Esophagus squamous epithelium (tissue), 5 donors: ENCODE measurements at regions not wholly inside any gene's neighbourhood (a gene's known extent, or its start where the extent isn't known, plus 50 kb on each side); places are given as distances from the start of the nearest gene placed in this dataset.
A peak's percentile ranks its signal among the peaks of the same experiment; 100 is the strongest.

ENCODE experiments used
- DNase-seq: peaks from one replicate; lab custom pipeline; 2025; lab: John Stamatoyannopoulos, UW
- H3K27ac ChIP-seq, 4 donors: fragments of 200-600 bp; sonication (generic); one replicate each; pipeline ENCODE4 v1.5.1; 2016 to 2019; ENCODE audit warnings: mild to moderate bottlenecking in 1 of 4
- H3K27me3 ChIP-seq, 4 donors: fragments of 200-600 bp; sonication (generic); 1 replicate in 3 of 4; 2 replicates in 1 of 4; pipeline versions ENCODE4 v1.5.1 to v1.6.0; 2017 to 2021; ENCODE audit warnings: antibody characterized with exemption in 1 of 4
- H3K36me3 ChIP-seq, 3 donors: fragments of 200-600 bp; sonication (generic); one replicate each; pipeline ENCODE4 v1.5.1; 2016 to 2019
- H3K4me1 ChIP-seq, 3 donors: fragments of 200-600 bp; sonication (generic); one replicate each; pipeline ENCODE4 v1.5.1; 2017 to 2019
- H3K4me3 ChIP-seq, 4 donors: fragments of 200-600 bp; sonication (generic); 1 replicate in 3 of 4; 2 replicates in 1 of 4; pipeline ENCODE4 v1.5.1; 2016 to 2019; ENCODE audit warnings: mild to moderate bottlenecking in 2 of 4, moderate library complexity in 1 of 4
- H3K9me3 ChIP-seq, 3 donors: fragments of 200-600 bp; sonication (generic); one replicate each; pipeline ENCODE4 v1.5.1; 2016 to 2019
- CTCF ChIP-seq, 6 experiments: fragments of 450-650 bp in 4 of 6; fragments of 200-600 bp in 2 of 6; sonication (generic) in 2 of 6; IDR thresholded peaks; one replicate each; pipeline ENCODE4 v1.5.1; 2016 to 2019; ENCODE audit warnings: antibody characterized with exemption in 6 of 6, mild to moderate bottlenecking in 4 of 6, moderate library complexity in 4 of 6
- POLR2A ChIP-seq, 4 donors: fragments of 450-650 bp; IDR thresholded peaks; one replicate each; pipeline ENCODE4 v1.6.1; 2017; ENCODE audit warnings: antibody characterized with exemption in 4 of 4, mild to moderate bottlenecking in 4 of 4, moderate library complexity in 3 of 4
- WGBS, 2 donors: methylation state at CpG; one replicate each; pipeline ENCODE4 v1.1.5; 2018; 5-methylcytosine and 5-hydroxymethylcytosine counted together
- intact Hi-C: fragments of 100-400 bp; cut with DNase I; formaldehyde crosslinking; loops from one replicate; pipeline ENCODE4 v1.15.0; 2022
- donor health status: DM: yes; HTN: yes; CAD: no.

GRCh38 chr4:107392951-107393350, 327.1 kb downstream of the PAPSS1 start:
- Histone ChIP-seq H3K27ac (peak overlapping the region in 1 of 4 donors; percentile 43), H3K27me3 (no peaks in the 10 kb centered on the region), H3K4me3 (no peak overlapping the region), H3K4me1 (no peaks in the 10 kb centered on the region), H3K9me3 (no peaks in the 10 kb centered on the region), H3K36me3 (no peaks in the 10 kb centered on the region)
- intact Hi-C loops: no loop called here
- no peak for TF ChIP-seq CTCF (IDR thresholded peaks at IDR 0.05)
- no peak for TF ChIP-seq POLR2A (IDR thresholded peaks at IDR 0.05)
- no peak for DNase-seq
- 19 to 56% methylated on average over 2 of the region's 2 CpGs for WGBS, 2 donors

GRCh38 chr4:107392380-107392779, 327.7 kb downstream of the PAPSS1 start:
- DNase-seq: no peak
- no peaks in the 10 kb centered on the region for H3K36me3 ChIP-seq
- H3K4me1 ChIP-seq: no peaks in the 10 kb centered on the region
- H3K9me3 ChIP-seq: no peaks in the 10 kb centered on the region
- H3K27ac ChIP-seq: peak overlapping the region in 1 of 4 donors; percentile 43
- H3K4me3 ChIP-seq: no peak overlapping the region
- intact Hi-C loops: no loop called here
- H3K27me3 ChIP-seq: no peaks in the 10 kb centered on the region
- TF ChIP-seq CTCF (IDR thresholded peaks at IDR 0.05): no peak
- TF ChIP-seq POLR2A (IDR thresholded peaks at IDR 0.05): no peak
- WGBS, 2 donors: 59 to 60% methylated on average over 3 of the region's 3 CpGs

GRCh38 chr4:107391630-107392028, 328.4 kb downstream of the PAPSS1 start:
- Histone ChIP-seq H3K27me3 (no peaks in the 10 kb centered on the region), H3K27ac (no peak overlapping the region), H3K9me3 (no peaks in the 10 kb centered on the region), H3K36me3 (no peaks in the 10 kb centered on the region), H3K4me3 (no peak overlapping the region), H3K4me1 (no peaks in the 10 kb centered on the region)
- 71 to 84% methylated on average over 3 of the region's 3 CpGs for WGBS, 2 donors
- no peak for TF ChIP-seq CTCF (IDR thresholded peaks at IDR 0.05)
- no peak for TF ChIP-seq POLR2A (IDR thresholded peaks at IDR 0.05)
- no peak for DNase-seq
- intact Hi-C loops: no loop called here

GRCh38 chr4:107391009-107391629, 328.9 kb downstream of the PAPSS1 start:
- whole genome bisulfite sequencing, 2 donors: 71 to 78% methylated on average over 2 of the region's 2 CpGs
- H3K4me3 ChIP-seq: no peak overlapping the region
- H3K4me1 ChIP-seq: no peaks in the 10 kb centered on the region
- intact Hi-C loops: no loop called here
- H3K36me3 ChIP-seq: no peaks in the 10 kb centered on the region
- DNase-seq: no peak
- no peaks in the 10 kb centered on the region for H3K9me3 ChIP-seq
- TF ChIP-seq POLR2A (IDR thresholded peaks at IDR 0.05) (no peak), CTCF (IDR thresholded peaks at IDR 0.05) (no peak)
- no peaks in the 10 kb centered on the region for H3K27me3 ChIP-seq
- H3K27ac ChIP-seq: peak overlapping the region in 1 of 4 donors; percentile 8

GRCh38 chr4:107389965-107390364, 330.1 kb downstream of the PAPSS1 start:
- H3K27me3 ChIP-seq: no peaks in the 10 kb centered on the region
- H3K4me3 ChIP-seq: no peak overlapping the region
- H3K27ac ChIP-seq: no peak overlapping the region
- no peaks in the 10 kb centered on the region for H3K36me3 ChIP-seq
- TF ChIP-seq POLR2A (IDR thresholded peaks at IDR 0.05): no peak
- TF ChIP-seq CTCF (IDR thresholded peaks at IDR 0.05): no peak
- H3K9me3 ChIP-seq: no peaks in the 10 kb centered on the region
- intact Hi-C loops: no loop called here
- no peak for DNase-seq
- no peaks in the 10 kb centered on the region for H3K4me1 ChIP-seq
